WTC11 (cell line): ENCODE measurements at regions not wholly inside any gene's neighbourhood (a gene's known extent, or its start where the extent isn't known, plus 50 kb on each side); places are given as distances from the start of the nearest gene placed in this dataset.

Experiments
- CREB1 ChIP-seq: sonication (generic); formaldehyde crosslinking; IDR thresholded peaks from 2 replicates; pipeline ENCODE4 v1.8.0; 2023; ENCODE audit warnings: mild to moderate bottlenecking, missing genetic modification reagents
- ESRRA ChIP-seq: sonication (generic); formaldehyde crosslinking; IDR thresholded peaks from 2 replicates; pipeline ENCODE4 v1.8.1; 2022; ENCODE audit warnings: mild to moderate bottlenecking, missing genetic modification reagents, borderline replicate concordance
- FOXP1 ChIP-seq: sonication (generic); formaldehyde crosslinking; IDR thresholded peaks from 2 replicates; pipeline ENCODE4 v1.8.0; 2022; ENCODE audit warnings: missing genetic modification reagents, mild to moderate bottlenecking, moderate library complexity, borderline replicate concordance
- JUN ChIP-seq: sonication (generic); formaldehyde crosslinking; IDR thresholded peaks from 2 replicates; pipeline ENCODE4 v1.8.0; 2023; ENCODE audit warnings: mild to moderate bottlenecking, missing genetic modification reagents
- NFYB ChIP-seq: sonication (generic); formaldehyde crosslinking; conservative IDR thresholded peaks from 2 replicates; pipeline ENCODE4 v1.8.0; 2022; ENCODE audit warnings: low read depth, missing genetic modification reagents
- NR2C2 ChIP-seq: sonication (generic); formaldehyde crosslinking; IDR thresholded peaks from 2 replicates; pipeline ENCODE4 v1.8.0; 2022; ENCODE audit warnings: mild to moderate bottlenecking, missing genetic modification reagents
- TF ChIP-seq, protein P1 (sequence below): fragments of 200-600 bp; IDR thresholded peaks from 2 replicates; pipeline ENCODE4 v1.8.0; 2022; ENCODE audit warnings: antibody characterized with exemption
- TF ChIP-seq, protein P2 (sequence below): sonication (generic); formaldehyde crosslinking; IDR thresholded peaks from 2 replicates; pipeline ENCODE4 v1.8.1; 2022; ENCODE audit warnings: missing genetic modification reagents, borderline replicate concordance
- TF ChIP-seq, protein P3 (sequence below): sonication (generic); formaldehyde crosslinking; IDR thresholded peaks from 2 replicates; pipeline ENCODE4 v1.8.0; 2022; ENCODE audit warnings: mild to moderate bottlenecking, missing genetic modification reagents
- TF ChIP-seq, protein P4 (sequence below): sonication (generic); formaldehyde crosslinking; IDR thresholded peaks from 2 replicates; pipeline ENCODE4 v1.8.1; 2023; ENCODE audit warnings: mild to moderate bottlenecking, missing genetic modification reagents, moderate library complexity
- TF ChIP-seq, protein P5 (sequence below): sonication (generic); formaldehyde crosslinking; IDR thresholded peaks from 2 replicates; pipeline ENCODE4 v1.8.1; 2022; ENCODE audit warnings: mild to moderate bottlenecking, missing genetic modification reagents, moderate library complexity, borderline replicate concordance
- TF ChIP-seq, protein P6 (sequence below): sonication (generic); formaldehyde crosslinking; IDR thresholded peaks from 2 replicates; pipeline ENCODE4 v1.8.0; 2022; ENCODE audit warnings: mild to moderate bottlenecking, missing genetic modification reagents

DNA sequence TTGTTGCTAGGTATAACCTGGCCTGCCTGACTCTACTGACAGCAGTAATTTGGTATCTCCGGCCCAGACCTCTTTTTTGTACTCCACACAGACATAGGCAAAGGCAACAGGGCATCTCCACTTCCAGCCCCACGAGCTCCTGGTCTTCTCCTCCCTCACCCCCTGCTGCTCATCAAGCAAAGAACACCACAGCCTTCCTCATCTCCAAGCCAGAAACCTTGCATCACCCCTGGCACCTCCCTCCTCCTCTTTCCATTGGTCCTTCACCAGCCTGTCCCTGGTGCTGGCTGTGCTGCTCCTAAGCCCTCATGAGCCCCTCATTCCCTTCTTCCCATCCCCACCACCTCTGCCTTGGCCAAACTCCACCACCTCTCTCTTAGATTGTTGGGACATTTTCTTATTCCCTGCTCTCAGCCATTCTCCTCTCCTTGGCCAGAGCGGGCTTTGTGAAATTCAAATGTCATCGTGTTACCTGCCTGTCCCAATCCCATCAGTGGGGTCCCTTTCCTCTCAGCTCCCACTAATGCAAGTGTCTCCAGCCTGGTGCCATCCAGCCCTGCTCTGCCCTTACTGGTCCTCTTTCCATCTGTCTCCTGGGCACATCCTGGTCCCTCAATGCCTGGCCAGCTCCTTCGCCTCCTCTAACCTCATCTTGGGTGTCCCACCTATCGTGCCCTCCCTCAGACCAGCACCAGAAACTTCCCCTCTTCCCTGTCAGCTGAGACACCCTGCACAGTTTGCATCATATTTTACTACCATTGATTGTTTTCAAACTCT lies 77.4 kb downstream of the INHBB start:
- TF ChIP-seq, protein P1, sequence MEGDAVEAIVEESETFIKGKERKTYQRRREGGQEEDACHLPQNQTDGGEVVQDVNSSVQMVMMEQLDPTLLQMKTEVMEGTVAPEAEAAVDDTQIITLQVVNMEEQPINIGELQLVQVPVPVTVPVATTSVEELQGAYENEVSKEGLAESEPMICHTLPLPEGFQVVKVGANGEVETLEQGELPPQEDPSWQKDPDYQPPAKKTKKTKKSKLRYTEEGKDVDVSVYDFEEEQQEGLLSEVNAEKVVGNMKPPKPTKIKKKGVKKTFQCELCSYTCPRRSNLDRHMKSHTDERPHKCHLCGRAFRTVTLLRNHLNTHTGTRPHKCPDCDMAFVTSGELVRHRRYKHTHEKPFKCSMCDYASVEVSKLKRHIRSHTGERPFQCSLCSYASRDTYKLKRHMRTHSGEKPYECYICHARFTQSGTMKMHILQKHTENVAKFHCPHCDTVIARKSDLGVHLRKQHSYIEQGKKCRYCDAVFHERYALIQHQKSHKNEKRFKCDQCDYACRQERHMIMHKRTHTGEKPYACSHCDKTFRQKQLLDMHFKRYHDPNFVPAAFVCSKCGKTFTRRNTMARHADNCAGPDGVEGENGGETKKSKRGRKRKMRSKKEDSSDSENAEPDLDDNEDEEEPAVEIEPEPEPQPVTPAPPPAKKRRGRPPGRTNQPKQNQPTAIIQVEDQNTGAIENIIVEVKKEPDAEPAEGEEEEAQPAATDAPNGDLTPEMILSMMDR = no peak
- TF ChIP-seq JUN (CRISPR knock-in tag) (no peak), NR2C2 (CRISPR knock-in tag) (no peak), NFYB (CRISPR knock-in tag) (no peak), FOXP1 (CRISPR knock-in tag) (no peak), ESRRA (CRISPR knock-in tag) (no peak), CREB1 (CRISPR knock-in tag) (no peak)
- TF ChIP-seq, protein P2, sequence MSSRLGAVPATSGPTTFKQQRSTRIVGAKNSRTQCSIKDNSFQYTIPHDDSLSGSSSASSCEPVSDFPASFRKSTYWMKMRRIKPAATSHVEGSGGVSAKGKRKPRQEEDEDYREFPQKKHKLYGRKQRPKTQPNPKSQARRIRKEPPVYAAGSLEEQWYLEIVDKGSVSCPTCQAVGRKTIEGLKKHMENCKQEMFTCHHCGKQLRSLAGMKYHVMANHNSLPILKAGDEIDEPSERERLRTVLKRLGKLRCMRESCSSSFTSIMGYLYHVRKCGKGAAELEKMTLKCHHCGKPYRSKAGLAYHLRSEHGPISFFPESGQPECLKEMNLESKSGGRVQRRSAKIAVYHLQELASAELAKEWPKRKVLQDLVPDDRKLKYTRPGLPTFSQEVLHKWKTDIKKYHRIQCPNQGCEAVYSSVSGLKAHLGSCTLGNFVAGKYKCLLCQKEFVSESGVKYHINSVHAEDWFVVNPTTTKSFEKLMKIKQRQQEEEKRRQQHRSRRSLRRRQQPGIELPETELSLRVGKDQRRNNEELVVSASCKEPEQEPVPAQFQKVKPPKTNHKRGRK (CRISPR knock-in tag) = no peak
- TF ChIP-seq, protein P3, sequence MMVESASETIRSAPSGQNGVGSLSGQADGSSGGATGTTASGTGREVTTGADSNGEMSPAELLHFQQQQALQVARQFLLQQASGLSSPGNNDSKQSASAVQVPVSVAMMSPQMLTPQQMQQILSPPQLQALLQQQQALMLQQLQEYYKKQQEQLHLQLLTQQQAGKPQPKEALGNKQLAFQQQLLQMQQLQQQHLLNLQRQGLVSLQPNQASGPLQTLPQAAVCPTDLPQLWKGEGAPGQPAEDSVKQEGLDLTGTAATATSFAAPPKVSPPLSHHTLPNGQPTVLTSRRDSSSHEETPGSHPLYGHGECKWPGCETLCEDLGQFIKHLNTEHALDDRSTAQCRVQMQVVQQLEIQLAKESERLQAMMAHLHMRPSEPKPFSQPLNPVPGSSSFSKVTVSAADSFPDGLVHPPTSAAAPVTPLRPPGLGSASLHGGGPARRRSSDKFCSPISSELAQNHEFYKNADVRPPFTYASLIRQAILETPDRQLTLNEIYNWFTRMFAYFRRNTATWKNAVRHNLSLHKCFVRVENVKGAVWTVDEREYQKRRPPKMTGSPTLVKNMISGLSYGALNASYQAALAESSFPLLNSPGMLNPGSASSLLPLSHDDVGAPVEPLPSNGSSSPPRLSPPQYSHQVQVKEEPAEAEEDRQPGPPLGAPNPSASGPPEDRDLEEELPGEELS (CRISPR knock-in tag) = no peak
- TF ChIP-seq, protein P4, sequence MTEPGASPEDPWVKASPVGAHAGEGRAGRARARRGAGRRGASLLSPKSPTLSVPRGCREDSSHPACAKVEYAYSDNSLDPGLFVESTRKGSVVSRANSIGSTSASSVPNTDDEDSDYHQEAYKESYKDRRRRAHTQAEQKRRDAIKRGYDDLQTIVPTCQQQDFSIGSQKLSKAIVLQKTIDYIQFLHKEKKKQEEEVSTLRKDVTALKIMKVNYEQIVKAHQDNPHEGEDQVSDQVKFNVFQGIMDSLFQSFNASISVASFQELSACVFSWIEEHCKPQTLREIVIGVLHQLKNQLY (CRISPR knock-in tag) = no peak
- TF ChIP-seq, protein P5, sequence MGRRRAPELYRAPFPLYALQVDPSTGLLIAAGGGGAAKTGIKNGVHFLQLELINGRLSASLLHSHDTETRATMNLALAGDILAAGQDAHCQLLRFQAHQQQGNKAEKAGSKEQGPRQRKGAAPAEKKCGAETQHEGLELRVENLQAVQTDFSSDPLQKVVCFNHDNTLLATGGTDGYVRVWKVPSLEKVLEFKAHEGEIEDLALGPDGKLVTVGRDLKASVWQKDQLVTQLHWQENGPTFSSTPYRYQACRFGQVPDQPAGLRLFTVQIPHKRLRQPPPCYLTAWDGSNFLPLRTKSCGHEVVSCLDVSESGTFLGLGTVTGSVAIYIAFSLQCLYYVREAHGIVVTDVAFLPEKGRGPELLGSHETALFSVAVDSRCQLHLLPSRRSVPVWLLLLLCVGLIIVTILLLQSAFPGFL (CRISPR knock-in tag) = no peak
- TF ChIP-seq, protein P6, sequence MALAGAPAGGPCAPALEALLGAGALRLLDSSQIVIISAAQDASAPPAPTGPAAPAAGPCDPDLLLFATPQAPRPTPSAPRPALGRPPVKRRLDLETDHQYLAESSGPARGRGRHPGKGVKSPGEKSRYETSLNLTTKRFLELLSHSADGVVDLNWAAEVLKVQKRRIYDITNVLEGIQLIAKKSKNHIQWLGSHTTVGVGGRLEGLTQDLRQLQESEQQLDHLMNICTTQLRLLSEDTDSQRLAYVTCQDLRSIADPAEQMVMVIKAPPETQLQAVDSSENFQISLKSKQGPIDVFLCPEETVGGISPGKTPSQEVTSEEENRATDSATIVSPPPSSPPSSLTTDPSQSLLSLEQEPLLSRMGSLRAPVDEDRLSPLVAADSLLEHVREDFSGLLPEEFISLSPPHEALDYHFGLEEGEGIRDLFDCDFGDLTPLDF = no peak
